Liver (tissue), 3 donors: ENCODE measurements at regions not wholly inside any gene's neighbourhood (a gene's known extent, or its start where the extent isn't known, plus 50 kb on each side); places are given as distances from the start of the nearest gene placed in this dataset.

Experiments
- EGR1 ChIP-seq, 2 donors: IDR thresholded peaks; 2 replicates each; pipeline ENCODE4 v1.6.1; 2016 to 2018; ENCODE audit warnings: antibody characterized with exemption in 2 of 2, low read depth in 2 of 2
- FOXA2 ChIP-seq: IDR thresholded peaks from 2 replicates; pipeline ENCODE4 v1.6.1; 2016; ENCODE audit warnings: antibody characterized with exemption
- RAD21 ChIP-seq, 2 donors: IDR thresholded peaks; 2 replicates each; pipeline ENCODE4 v1.6.1; 2016; ENCODE audit warnings: antibody characterized with exemption in 2 of 2, mild to moderate bottlenecking in 2 of 2
- YY1 ChIP-seq: IDR thresholded peaks from 2 replicates; pipeline ENCODE4 v1.6.1; 2016; ENCODE audit warnings: antibody characterized with exemption, mild to moderate bottlenecking
- TF ChIP-seq, protein P1 (sequence below): fragments of 150-350 bp; IDR thresholded peaks from 2 replicates; pipeline ENCODE4 v1.5.1; 2017; ENCODE audit warnings: improper control_type of control experiment, low read depth, low read length; ENCODE audit not compliant: missing input control
- TF ChIP-seq, protein P2 (sequence below): IDR thresholded peaks from 2 replicates; pipeline ENCODE4 v1.6.1; 2016; ENCODE audit warnings: antibody characterized with exemption, mild to moderate bottlenecking
- TF ChIP-seq, protein P3 (sequence below): IDR thresholded peaks from 2 replicates; pipeline ENCODE4 v1.6.1; 2016; ENCODE audit warnings: antibody characterized with exemption
- donor health status: healthy.
- donor health status: healthy.

DNA sequence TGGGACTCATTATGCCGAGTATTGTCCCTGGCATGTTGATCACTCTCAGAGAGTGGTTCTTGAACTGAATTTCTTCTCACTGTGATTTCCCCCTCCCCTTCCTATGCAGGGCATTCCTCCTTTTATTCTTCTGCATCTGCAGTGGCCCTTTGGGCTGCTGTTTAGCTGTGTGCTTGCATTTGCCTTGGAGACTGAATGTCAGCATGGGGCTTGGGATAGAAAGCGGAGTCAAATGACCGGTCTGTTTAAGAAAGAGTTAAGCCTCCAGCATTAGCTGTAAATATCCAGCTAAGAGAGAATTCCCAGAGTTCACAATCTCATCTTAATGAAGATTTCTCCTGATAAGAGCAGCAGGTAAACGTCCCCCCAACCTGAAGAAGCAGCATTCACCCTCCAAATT lies 65.6 kb upstream of the RMST start:
- TF ChIP-seq, protein P1, sequence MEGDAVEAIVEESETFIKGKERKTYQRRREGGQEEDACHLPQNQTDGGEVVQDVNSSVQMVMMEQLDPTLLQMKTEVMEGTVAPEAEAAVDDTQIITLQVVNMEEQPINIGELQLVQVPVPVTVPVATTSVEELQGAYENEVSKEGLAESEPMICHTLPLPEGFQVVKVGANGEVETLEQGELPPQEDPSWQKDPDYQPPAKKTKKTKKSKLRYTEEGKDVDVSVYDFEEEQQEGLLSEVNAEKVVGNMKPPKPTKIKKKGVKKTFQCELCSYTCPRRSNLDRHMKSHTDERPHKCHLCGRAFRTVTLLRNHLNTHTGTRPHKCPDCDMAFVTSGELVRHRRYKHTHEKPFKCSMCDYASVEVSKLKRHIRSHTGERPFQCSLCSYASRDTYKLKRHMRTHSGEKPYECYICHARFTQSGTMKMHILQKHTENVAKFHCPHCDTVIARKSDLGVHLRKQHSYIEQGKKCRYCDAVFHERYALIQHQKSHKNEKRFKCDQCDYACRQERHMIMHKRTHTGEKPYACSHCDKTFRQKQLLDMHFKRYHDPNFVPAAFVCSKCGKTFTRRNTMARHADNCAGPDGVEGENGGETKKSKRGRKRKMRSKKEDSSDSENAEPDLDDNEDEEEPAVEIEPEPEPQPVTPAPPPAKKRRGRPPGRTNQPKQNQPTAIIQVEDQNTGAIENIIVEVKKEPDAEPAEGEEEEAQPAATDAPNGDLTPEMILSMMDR: no peak
- TF ChIP-seq EGR1 (IDR thresholded peaks at IDR 0.05; ENCODE audit: low read depth in 2 of 2): no peak
- TF ChIP-seq FOXA2: no peak
- TF ChIP-seq, protein P2, sequence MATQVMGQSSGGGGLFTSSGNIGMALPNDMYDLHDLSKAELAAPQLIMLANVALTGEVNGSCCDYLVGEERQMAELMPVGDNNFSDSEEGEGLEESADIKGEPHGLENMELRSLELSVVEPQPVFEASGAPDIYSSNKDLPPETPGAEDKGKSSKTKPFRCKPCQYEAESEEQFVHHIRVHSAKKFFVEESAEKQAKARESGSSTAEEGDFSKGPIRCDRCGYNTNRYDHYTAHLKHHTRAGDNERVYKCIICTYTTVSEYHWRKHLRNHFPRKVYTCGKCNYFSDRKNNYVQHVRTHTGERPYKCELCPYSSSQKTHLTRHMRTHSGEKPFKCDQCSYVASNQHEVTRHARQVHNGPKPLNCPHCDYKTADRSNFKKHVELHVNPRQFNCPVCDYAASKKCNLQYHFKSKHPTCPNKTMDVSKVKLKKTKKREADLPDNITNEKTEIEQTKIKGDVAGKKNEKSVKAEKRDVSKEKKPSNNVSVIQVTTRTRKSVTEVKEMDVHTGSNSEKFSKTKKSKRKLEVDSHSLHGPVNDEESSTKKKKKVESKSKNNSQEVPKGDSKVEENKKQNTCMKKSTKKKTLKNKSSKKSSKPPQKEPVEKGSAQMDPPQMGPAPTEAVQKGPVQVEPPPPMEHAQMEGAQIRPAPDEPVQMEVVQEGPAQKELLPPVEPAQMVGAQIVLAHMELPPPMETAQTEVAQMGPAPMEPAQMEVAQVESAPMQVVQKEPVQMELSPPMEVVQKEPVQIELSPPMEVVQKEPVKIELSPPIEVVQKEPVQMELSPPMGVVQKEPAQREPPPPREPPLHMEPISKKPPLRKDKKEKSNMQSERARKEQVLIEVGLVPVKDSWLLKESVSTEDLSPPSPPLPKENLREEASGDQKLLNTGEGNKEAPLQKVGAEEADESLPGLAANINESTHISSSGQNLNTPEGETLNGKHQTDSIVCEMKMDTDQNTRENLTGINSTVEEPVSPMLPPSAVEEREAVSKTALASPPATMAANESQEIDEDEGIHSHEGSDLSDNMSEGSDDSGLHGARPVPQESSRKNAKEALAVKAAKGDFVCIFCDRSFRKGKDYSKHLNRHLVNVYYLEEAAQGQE: no peak
- TF ChIP-seq RAD21 (IDR thresholded peaks at IDR 0.05): no peak
- no peak for TF ChIP-seq YY1
- TF ChIP-seq, protein P3, sequence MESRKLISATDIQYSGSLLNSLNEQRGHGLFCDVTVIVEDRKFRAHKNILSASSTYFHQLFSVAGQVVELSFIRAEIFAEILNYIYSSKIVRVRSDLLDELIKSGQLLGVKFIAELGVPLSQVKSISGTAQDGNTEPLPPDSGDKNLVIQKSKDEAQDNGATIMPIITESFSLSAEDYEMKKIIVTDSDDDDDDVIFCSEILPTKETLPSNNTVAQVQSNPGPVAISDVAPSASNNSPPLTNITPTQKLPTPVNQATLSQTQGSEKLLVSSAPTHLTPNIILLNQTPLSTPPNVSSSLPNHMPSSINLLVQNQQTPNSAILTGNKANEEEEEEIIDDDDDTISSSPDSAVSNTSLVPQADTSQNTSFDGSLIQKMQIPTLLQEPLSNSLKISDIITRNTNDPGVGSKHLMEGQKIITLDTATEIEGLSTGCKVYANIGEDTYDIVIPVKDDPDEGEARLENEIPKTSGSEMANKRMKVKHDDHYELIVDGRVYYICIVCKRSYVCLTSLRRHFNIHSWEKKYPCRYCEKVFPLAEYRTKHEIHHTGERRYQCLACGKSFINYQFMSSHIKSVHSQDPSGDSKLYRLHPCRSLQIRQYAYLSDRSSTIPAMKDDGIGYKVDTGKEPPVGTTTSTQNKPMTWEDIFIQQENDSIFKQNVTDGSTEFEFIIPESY: no peak
